ENCODE measurements at regions not wholly inside any gene's neighbourhood (a gene's known extent, or its start where the extent isn't known, plus 50 kb on each side); places are given as distances from the start of the nearest gene placed in this dataset.

DNA sequence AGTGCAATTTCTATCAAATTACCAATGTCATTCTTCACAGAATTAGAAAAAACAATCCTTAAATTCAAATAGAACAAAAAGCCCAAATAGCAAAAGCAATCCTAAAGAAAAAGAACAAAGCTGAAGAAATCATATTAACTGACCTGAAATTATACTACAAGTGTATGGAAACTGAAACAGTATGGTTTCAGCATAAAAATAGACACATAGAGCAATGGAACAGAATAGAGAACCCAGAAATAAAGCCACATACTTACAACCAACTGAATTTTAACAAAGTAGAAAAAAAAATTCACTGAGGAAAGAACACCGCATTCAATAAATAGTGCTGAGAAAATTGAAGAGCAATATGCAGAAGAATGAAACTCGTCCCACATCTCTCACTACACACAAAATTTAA lies 142.0 kb upstream of the CHRM2 start:
- no peak for ATAC-seq
- DNase-seq: no peak
- H3K27me3 ChIP-seq: no peaks in the 10 kb centered on the region
- no peak overlapping the region for H3K4me3 ChIP-seq
- TF ChIP-seq CTCF (IDR thresholded peaks at IDR 0.05): no peak
- H3K9me3 ChIP-seq: peaks cover 0 to 2% of the 10 kb centered on the region in 2 donors
- H3K4me1 ChIP-seq: no peaks in the 10 kb centered on the region
- intact Hi-C loops (cut with DNase I): no loop called here
- H3K27ac ChIP-seq: no peak overlapping the region
- no peaks in the 10 kb centered on the region for H3K36me3 ChIP-seq

GRCh38 chr7:136717910-136718557 lies 150.4 kb upstream of the CHRM2 start:
- TF ChIP-seq CTCF (IDR thresholded peaks at IDR 0.05): no peak
- H3K27ac ChIP-seq: no peak overlapping the region
- H3K4me1 ChIP-seq: no peaks in the 10 kb centered on the region
- H3K36me3 ChIP-seq: no peaks in the 10 kb centered on the region
- H3K27me3 ChIP-seq: no peaks in the 10 kb centered on the region
- intact Hi-C loops (cut with DNase I): no loop called here
- no peak overlapping the region for H3K4me3 ChIP-seq
- DNase-seq (no peak), ATAC-seq (no peak)
- H3K9me3 ChIP-seq: no peaks in the 10 kb centered on the region

- Histone ChIP-seq H3K36me3 (no peaks in the 10 kb centered on the region), H3K4me1 (no peaks in the 10 kb centered on the region), H3K27ac (no peak overlapping the region), H3K27me3 (no peaks in the 10 kb centered on the region), H3K9me3 (no peaks in the 10 kb centered on the region), H3K4me3 (no peak overlapping the region)
- ATAC-seq: no peak
- TF ChIP-seq CTCF (IDR thresholded peaks at IDR 0.05): no peak
- DNase-seq: no peak
- intact Hi-C loops (cut with DNase I): no loop called here
Observed at GRCh38 chr7:136714062-136714461, 154.4 kb upstream of the CHRM2 start.

DNA sequence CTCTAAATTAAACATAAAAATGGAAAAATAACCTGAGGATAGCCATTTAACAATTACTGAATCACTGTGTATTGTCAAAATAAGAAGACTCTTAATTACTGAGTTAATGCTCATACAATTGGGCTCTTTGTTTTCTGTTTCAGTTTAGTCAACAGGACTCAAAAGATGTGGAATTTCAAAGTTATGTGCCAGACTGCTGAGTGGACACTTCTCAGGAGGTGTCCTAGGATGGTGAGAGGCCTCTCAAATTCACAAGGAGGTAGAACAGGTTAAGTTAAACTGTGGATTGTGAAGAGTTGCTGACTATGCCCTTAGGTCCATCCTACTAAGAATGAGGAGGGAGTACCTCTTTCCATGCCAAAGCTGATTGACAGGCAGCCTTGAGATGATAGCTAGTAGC lies 157.7 kb upstream of the CHRM2 start:
- no peak for TF ChIP-seq CTCF (IDR thresholded peaks at IDR 0.05)
- no peak for DNase-seq
- Histone ChIP-seq H3K27me3 (no peaks in the 10 kb centered on the region), H3K27ac (no peak overlapping the region), H3K36me3 (no peaks in the 10 kb centered on the region), H3K4me1 (no peaks in the 10 kb centered on the region), H3K4me3 (no peak overlapping the region), H3K9me3 (no peaks in the 10 kb centered on the region)
- intact Hi-C loops (cut with DNase I): no loop called here
- ATAC-seq: peak; percentile 25

DNA sequence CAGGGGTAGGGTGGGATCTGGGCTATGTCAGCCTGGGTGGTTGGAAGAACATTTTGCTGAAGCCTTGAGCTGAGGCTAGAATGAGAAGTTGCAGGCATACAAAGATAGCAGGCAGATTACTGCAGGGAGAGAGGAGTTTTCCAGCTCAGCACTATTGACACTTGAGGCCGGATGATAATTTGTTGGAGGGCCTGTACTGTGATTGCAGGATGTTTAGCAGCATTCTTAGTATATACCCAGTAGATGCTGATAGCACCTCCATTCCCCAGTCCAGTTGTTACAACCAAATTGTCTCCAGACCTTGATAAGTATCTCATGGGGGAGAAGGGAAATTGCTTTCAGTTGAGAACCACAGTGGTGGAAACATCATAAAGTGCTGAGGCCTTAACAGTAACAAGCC lies 158.6 kb upstream of the CHRM2 start:
- ATAC-seq: no peak
- no peak for DNase-seq
- intact Hi-C loops (cut with DNase I): no loop called here
- Histone ChIP-seq H3K27me3 (no peaks in the 10 kb centered on the region), H3K4me3 (no peak overlapping the region), H3K9me3 (no peaks in the 10 kb centered on the region), H3K27ac (no peak overlapping the region), H3K4me1 (no peaks in the 10 kb centered on the region), H3K36me3 (no peaks in the 10 kb centered on the region)
- TF ChIP-seq CTCF (IDR thresholded peaks at IDR 0.05): no peak

All from left lung (tissue), 4 donors.